ENCODE measurements at regions not wholly inside any gene's neighbourhood (a gene's known extent, or its start where the extent isn't known, plus 50 kb on each side); places are given as distances from the start of the nearest gene placed in this dataset.

GRCh38 chr1:87615491-87615890 lies 286.8 kb downstream of the LMO4 start:
- no peak for DNase-seq (ENCODE audit: low read depth in 2 of 2)

- DNase-seq (ENCODE audit: low read depth in 2 of 2) = no peak
These were observed 287.2 kb downstream of the LMO4 start for GRCh38 chr1:87615901-87616300.

GRCh38 chr1:87620807-87621206 lies 292.1 kb downstream of the LMO4 start:
- DNase-seq (ENCODE audit: low read depth in 2 of 2) = no peak

- no peak for DNase-seq (ENCODE audit: low read depth in 2 of 2)
These were observed 301.0 kb downstream of the LMO4 start for GRCh38 chr1:87629673-87630072.

- DNase-seq (ENCODE audit: low read depth in 2 of 2) = no peak
These were observed 303.6 kb downstream of the LMO4 start for GRCh38 chr1:87632232-87632631.

- no peak for DNase-seq (ENCODE audit: low read depth in 2 of 2)
These were observed 307.7 kb downstream of the LMO4 start for GRCh38 chr1:87636198-87636892.

- no peak for DNase-seq (ENCODE audit: low read depth in 2 of 2)
These were observed 310.0 kb downstream of the LMO4 start for GRCh38 chr1:87638636-87639035.

- no peak for DNase-seq (ENCODE audit: low read depth in 2 of 2)
These were observed 313.3 kb downstream of the LMO4 start for GRCh38 chr1:87641996-87642395.

GRCh38 chr1:87642581-87643221 lies 314.0 kb downstream of the LMO4 start:
- DNase-seq (ENCODE audit: low read depth in 2 of 2) = no peak

- DNase-seq (ENCODE audit: low read depth in 2 of 2) = no peak
These were observed 315.4 kb downstream of the LMO4 start for GRCh38 chr1:87644033-87644578.

- DNase-seq (ENCODE audit: low read depth in 2 of 2) = no peak
These were observed 316.0 kb downstream of the LMO4 start for GRCh38 chr1:87644579-87645190.

- DNase-seq (ENCODE audit: low read depth in 2 of 2) = no peak
These were observed 318.9 kb downstream of the LMO4 start for GRCh38 chr1:87647430-87648177.

GRCh38 chr1:87648323-87649119 lies 319.8 kb downstream of the LMO4 start:
- no peak for DNase-seq (ENCODE audit: low read depth in 2 of 2)

- DNase-seq (ENCODE audit: low read depth in 2 of 2) = no peak
These were observed 321.6 kb downstream of the LMO4 start for GRCh38 chr1:87650306-87650705.

- DNase-seq (ENCODE audit: low read depth in 2 of 2) = no peak
These were observed 323.5 kb downstream of the LMO4 start for GRCh38 chr1:87652176-87652575.

GRCh38 chr1:87665151-87665550 lies 336.5 kb downstream of the LMO4 start:
- DNase-seq (ENCODE audit: low read depth in 2 of 2) = no peak

GRCh38 chr1:87666681-87667080 lies 338.0 kb downstream of the LMO4 start:
- DNase-seq (ENCODE audit: low read depth in 2 of 2) = no peak

- no peak for DNase-seq (ENCODE audit: low read depth in 2 of 2)
These were observed 341.0 kb downstream of the LMO4 start for GRCh38 chr1:87669674-87670073.

- no peak for DNase-seq (ENCODE audit: low read depth in 2 of 2)
These were observed 344.6 kb downstream of the LMO4 start for GRCh38 chr1:87673309-87673708.

GRCh38 chr1:87673748-87674147 lies 345.1 kb downstream of the LMO4 start:
- no peak for DNase-seq (ENCODE audit: low read depth in 2 of 2)

- no peak for DNase-seq (ENCODE audit: low read depth in 2 of 2)
These were observed 346.1 kb downstream of the LMO4 start for GRCh38 chr1:87674791-87675190.

All from stimulated activated CD8-positive, alpha-beta memory T cell treated with anti-CD3 and anti-CD28 coated beads, Interleukin-2, amount 100 ng/mL, for 48 hours (primary cell).